ENCODE measurements at regions not wholly inside any gene's neighbourhood (a gene's known extent, or its start where the extent isn't known, plus 50 kb on each side); places are given as distances from the start of the nearest gene placed in this dataset.

DNA sequence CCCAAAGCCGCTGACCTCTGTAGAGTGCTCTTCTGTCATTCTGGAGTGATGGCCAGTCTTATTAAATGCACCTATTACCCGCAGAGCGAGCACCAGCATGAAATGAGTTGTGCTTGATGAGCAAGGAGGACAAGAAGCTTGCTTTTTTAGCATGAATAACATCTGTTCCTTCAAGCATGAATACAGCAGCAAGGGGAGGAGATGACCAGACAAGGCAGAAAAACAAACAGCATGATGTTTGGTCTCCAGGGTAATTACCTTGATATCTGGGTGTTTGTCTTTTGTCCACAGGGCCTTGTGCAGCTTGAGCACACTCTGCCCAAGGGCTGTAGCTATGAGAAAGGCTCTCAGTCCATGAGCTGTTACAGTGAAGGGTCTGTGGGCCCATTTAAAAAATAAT is 324.8 kb upstream of the DDX53 start:
- DNase-seq = no peak

DNA sequence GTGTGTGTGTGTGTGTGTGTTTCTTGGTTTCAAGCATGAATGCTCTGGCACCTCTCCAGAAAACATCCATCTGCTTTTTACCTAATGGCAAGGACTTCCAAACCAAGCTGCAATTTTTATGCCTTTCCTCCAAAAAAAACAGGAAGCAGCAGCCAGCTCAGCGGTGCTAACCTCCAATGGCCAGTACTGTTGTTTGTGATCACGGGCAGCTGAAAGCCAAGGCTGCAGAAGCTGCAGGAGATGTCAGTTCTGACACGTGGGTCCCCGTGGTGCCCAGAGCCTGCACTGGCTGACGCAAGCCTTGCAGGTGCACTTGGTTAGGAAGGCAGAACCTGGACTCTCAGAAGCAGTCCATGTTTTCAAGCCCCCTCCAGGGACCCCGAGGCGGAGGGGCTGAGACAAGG is 313.6 kb upstream of the DDX53 start:
- no peak for DNase-seq

DNA sequence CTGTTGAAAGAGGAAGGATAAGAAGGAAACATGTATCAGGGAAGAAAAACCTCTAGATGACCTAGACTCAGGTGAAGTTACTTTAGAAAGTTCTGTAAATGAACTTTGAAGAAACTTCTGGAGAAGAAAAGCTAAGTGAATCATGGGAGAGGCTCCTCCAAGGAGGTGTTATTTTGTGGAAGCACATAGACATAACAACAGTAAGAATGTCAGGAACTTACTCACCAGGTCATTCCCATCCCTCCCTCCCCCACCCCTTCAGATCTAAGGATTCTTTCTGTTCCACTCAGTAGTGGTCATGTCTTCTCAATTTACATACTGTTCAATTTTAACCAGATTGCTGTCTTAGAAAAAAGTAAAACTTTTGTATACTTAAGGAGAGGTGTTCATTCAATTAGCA is 310.5 kb upstream of the DDX53 start:
- DNase-seq = no peak

DNA sequence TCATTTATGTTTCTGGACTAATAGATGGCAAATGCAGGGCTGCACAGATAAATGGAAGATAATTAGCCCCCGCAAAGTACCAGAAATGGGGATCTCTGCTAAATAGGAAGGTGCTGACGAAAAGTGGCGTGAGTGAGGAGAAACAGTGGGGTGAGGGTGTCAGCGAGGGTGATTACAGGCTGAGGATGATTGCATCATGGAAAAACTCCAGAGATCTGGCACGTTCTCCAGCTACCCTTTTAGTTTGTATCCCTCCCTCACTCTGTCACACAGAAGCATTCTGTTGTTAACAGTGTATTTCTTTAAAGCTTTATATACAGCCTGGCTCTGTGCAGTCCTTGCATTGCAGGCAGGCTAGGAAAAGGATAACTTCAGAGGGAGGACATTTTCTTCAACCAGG is 309.6 kb upstream of the DDX53 start:
- no peak for DNase-seq

DNA sequence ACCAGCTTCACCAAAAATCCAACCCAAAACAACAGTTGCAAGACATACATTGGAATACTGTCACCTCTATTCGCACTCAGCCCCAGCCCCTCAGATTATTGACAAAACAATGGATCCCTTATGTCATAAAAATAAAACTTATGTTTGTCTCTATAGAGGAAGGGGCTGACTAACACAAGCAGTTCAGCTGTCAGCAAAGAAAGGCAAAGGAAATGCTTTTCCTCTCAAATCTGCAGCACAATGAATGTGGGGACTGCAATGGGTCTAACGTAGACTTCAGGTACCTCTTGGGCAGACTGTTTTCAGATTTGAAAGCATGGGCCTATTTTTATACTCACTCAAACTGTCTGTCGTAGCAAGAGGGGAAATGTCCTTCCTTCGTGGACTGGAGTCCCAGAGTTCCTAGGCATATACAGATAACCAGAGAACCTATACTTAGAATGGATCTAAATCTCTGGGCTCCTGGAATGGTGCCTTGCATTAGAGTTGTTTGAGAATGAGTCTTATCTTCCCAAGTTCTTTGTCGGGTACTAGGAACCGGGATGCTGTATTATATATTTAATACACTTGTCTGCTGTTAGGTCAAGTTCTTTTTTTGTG is 307.7 kb upstream of the DDX53 start:
- DNase-seq = no peak

DNA sequence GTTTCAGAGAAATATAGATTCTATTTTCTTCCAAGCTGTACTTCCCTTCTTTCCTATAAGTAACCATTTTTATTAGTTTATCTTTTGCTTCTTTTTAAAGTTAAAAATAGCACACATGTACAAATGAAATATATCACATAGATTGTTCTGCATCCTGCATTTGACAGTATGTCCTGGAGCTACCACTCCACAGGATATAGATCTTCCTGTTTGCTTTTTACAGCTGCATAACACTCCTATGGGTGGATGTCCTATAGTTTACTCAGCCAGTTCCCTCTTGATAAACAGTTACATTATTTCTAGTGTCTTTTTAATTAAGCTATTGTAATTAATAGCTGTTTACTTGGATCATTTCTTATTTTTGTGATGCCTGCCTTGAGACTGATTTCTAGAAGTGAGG is 301.6 kb upstream of the DDX53 start:
- DNase-seq = no peak

DNA sequence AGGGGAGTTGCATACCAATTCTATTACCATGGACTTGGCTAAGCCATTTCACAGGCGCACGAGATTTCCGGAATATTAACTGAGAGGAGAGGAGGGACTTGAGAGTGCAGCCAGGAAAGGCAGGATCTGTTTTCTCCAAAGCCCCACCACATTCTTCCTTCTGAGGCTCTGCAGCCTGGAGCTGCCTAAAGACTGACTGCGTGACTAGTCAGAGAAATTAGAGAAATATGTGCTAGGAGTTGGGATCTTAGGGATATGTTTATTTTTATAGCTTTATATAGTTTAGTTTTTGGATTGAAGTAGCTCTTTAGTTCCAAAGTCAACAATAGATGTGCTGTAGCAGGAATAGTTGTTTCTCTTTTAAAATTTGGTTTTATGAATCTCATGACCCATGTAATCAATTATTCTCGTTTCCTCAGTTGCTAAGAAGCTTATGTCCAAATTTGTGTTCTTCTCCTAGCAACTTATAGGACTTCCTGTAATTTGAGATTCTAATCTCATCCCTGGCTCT is 300.1 kb upstream of the DDX53 start:
- no peak for DNase-seq

DNA sequence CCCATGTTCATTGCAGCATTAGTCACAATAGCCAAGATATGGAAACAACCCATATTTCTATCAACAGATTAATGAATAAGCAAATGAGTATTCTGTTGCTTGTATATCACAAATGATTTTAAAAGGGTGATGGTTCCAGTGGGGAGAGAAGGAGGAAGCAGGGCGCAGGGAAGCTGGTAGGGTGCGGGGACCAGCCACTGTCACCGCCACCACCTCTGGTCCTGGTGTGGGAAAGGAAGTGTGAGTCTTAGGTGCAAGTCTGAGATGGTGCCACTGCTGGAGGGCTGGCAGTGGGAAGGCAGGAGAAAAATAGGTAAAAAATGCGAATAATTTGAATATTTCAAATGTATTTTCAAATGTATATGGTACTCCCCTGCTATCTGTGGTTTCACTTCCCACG is 286.8 kb upstream of the DDX53 start:
- DNase-seq = no peak

DNA sequence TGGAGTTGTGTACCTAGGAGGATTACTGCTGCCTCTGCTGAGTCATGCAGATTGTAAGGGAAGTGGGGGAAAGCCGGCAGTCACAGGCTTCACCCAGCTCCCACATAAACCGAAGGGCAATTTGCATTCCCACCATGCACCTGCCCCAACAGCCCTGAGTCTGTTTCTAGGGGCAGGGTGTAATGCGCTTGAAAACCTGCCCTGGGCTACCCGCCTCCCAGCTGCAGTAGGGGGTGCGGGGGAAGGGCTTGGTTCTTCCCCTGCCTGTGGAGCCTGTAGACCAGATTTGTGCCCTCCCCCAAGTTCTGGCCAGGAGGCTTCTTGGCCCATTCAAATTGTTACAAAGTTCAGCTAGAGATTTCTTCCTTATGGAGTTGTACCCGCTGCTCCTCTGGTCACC is 269.2 kb upstream of the DDX53 start:
- no peak for DNase-seq

DNA sequence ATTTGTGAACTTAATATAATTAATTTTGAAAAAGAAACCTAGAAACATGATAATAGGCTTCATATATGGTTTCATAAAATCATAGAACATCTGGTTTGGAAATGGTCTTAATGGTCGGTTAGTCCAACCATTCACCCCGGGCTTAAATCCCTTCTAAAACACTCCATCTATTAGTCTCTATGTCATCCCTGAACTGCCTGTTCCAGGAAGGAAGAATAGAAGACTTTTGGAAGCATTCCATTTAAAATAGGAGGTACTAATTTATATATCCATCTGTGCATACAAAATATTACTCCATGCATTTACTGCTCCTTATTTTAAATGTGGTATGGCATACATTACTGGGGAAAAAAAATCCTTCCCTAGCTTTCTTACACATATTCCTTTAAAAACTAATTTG is 262.2 kb upstream of the DDX53 start:
- DNase-seq = no peak

DNA sequence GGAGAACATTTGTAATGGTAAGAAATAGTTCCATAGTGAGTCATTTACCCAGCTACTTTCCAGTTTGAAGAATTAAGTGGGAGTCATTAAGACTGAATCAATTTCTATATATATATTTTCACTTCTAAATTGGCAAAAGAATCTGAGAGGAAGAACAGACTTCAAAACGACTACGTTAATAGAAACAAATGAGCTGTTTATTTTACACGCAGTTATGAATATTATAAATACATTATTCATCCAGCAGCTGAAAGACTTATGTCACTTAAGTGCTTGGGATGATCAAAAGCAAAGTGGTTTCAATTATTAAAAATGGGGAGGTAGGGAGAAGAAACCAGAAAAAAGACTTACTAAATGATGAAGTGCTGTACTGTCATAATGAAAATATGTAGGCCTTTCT is 260.5 kb upstream of the DDX53 start:
- no peak for DNase-seq

DNA sequence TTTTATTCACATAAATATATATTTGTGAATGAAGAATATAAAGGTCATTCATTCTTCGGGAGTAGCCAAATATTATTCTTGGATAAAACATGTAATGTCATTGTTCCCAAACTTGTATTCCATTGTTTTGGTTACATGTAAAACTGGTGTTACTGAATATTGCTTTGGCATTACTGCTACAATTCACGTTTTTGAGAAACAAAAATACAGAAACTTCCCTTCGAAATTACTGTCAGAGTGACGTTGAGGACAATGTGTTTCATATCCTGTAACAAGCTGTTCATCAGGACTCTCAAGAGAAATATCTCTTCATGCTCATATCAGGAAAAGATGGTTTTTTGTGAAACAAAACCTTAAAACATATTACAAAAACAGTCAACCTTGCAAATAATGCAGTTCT is 258.9 kb upstream of the DDX53 start:
- DNase-seq = no peak

DNA sequence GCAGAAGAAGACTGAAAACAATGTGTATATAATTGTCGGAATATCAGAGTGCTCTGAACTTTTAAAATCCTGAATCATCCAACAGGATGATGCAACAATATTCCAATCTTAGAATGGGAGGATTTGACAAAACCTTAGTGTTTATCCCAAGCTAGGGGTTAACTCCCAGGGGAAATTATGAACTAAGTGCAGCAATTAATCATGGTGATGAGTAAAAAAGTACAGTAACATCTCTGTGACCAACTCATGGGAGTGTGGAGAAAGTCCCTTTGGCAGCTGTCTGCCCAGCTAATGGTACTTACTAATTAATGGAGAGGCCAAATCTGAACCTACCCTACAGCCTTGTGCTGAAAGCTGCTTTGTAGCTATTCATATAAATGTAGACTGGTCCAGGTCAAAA is 257.6 kb upstream of the DDX53 start:
- no peak for DNase-seq

DNA sequence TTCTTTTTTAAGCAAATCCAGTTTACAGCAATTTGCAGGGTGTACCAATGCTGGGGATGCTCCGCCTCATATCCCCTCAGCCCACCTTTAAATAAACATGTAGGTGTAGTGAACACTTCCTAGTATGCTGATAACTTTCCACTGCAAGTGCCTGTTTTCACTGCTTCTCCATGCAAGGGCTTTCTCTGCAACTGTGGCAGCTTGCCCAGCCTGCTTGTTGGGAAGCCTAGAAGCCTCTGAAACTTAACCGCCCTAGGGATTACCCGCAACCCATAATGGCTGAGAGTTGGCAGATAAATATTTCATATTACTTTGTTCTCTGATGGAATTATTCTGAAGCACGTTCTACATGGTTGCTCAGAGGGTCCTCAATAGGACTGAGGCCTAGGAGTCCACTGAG is 253.7 kb upstream of the DDX53 start:
- DNase-seq = no peak

DNA sequence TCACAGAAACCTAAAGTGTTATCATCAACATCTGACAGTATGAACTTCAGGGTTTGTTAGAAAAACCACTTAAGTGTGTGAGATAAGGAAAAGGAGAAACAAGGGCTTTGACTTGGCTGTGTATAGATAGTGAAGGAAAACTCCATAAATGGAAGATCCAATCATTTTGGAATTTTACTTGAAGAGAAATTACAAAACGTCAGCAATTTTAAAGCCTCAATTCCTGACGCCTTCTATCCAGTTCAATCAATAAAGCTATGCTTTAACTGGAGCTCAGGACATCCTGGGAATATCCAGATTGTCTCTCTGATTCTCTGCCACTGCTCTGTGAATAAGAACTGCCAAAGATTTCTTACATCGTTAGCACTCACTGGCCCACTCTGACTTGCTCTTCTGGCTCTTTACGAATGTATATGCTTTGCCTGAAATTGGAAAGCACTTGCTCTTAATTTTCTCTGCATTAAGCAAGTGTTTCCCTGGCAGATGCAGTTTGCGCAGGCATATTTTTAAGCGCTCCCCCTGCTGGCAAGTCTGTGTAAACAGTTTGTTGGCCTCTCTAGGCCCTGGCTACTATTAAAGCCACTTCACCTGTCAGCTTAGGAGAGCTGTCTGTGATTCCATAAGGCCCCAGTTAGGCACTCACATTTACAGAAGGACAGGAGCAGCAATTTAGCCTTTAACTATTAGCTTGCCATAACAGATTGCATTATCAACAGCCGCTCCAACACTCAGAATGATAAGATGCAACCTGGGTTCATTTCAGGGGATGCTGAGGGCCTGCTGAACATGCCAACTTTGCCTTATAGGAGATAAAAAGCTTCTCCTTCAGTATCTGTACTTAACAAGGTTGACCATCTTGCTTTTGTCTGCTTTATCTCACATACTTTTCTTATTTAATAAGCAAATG is 251.4 kb upstream of the DDX53 start:
- peak; percentile 42 for DNase-seq

DNA sequence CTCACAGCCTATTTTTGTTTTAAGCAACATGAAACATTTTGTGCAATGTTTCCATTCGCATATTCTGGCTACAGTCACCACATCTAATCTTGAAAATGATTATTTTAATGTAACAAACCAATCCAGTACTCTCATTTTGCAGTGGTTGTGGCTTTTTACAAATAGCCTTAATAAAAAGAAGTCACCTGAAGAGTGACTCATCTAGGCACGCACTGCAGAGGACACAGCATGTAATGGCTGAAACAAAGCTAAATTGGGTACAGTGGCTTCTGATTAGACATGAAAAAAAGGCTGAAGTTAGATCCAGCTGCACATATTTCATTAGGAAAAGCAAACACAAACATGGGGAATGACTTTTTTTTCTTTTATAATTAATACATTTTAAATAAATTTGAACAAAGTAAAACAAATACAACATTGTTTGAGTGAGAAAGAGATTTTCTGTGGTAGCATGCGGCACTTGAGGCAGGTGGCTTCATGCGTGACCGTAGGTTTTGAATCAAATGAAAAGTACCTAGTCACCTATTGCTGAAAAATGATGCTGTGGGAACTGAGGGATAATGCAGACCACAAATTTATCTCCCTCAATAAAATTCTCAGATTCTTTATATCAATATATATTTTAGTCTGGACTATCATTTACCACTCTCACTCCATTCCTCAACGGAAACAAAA is 240.8 kb upstream of the DDX53 start:
- DNase-seq = no peak

DNA sequence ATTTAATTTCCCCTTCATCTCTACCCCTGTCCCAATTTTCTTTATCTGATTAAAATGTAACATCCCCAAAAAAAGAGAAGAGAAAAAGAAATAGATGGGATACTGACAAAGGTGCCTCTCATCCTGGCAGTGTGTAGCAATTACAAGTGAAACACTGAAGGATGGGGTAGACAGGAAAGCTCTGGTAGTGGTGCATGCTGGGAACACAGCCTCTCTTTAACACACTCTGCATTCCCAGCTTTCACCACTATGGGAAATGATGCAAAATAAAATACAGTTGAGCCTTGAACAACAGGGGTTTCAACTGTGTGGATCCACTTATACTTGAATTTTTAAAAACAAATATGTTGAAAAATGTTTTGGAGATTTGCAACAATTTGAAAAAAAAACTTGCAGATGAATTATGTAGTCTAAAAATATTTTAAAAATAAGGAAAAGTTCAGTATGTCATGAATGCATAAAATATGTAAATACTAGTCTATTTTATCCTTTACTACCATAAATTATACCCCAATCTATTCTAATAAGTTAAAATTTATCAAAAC is 239.2 kb upstream of the DDX53 start:
- no peak for DNase-seq

DNA sequence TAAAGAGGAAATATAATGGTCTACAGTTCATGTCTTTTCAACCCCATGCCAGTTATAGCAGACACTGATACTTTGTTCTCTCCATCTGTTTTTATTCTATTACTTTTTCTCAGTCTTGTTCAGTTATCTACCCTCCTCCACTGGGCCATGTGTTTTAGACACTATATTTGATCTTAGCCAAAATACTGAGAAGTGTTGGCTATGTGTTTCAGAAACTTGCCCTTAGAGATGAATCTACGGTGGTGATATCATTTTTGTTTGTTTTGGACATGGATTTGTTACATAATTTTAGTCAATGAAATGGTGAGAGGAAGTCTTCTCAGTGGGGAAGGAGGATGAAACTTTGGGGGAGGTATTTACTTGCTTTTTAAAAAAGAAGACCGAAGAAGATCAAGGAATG is 211.5 kb upstream of the DDX53 start:
- DNase-seq = no peak

DNA sequence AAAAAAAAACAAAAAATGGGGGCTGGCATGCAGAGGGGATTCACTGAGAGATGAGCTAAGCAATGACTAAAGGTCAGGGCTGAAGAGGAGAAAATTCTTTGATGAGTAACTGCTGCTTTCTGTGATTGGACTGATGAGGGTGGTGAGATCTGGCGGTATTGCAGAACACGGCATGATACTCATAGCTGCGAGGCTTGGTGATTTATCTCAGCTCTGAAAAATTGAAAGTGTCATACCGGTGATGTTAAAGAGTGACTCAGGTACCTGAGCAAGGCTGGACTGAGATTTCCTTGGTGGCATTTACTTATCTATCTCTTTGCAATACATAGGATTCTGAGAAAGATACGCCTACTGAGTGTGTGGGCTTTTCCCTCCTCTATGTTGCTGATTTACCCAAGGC is 204.1 kb upstream of the DDX53 start:
- DNase-seq = no peak

DNA sequence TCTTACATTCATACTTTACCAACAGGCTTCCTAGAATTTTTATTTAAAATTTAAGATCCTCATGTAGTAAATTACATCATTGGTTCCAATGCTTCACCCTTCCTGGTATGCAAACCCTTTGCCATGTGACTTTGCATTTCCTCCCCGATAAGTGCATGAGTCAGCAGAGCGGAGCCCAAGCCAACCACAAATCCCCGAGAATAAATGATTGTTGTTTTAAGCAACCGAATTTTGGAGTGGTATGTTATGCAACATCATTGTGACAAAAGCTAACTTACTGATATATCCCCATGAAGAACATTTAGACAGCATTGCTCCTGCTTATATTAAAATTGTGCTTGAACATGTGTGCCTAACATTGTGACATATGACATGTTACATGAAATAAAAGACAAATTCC is 199.4 kb upstream of the DDX53 start:
- DNase-seq = no peak

DNA sequence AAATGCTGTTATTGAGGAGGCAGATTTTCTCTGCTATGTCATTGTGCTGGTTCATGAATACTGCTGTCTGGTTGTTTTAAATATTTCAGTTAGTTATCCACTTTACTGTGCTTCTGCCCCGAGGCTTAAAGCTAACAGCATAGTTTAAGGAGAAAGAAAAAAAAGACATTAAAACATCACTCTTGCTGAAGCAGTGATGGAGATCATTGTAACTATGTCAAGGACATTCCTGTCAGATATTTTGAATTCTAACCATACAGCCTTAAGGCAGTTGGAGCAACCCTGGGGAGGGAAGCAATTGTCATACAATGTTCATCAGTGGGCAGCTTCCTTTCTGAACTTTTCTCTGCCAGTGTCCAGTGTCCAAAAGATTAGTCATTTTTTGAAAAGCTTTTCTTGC is 199.0 kb upstream of the DDX53 start:
- no peak for DNase-seq

DNA sequence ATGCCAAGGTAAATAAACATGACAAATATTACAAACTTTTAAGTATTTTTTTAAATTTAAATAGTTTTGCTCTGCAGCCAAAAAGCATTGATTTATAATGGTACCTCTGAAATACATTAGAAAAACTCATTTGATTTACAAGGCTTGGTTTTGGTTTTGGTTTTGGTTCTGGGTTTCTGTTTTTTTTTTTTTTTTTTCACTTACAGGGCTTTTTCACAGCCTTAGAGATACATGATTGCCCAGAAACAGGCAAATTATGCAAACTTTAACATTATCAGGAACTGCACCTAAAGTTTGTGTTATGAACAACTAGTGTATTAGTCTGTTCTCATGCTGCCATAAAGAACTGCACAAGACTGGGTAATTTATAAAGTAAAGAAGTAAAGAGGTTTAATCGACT is 196.4 kb upstream of the DDX53 start:
- DNase-seq = no peak

DNA sequence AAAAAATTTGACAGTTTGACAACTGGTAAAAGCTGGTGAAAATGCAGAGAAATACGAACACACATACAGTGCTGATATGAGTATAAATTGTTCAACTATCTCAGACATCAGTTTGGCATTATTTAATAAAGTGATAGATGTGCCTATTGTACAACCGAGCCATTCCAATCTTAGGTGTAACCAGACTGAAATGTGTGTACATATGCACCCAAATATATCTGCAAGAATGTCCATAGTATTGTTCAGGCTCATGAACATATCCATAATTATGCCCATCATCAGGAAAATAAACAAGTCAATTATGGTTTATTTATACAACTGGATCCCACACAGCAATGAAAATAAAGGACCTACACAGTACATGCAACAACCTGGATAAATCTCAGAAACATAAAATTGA is 188.9 kb upstream of the DDX53 start:
- DNase-seq = no peak

DNA sequence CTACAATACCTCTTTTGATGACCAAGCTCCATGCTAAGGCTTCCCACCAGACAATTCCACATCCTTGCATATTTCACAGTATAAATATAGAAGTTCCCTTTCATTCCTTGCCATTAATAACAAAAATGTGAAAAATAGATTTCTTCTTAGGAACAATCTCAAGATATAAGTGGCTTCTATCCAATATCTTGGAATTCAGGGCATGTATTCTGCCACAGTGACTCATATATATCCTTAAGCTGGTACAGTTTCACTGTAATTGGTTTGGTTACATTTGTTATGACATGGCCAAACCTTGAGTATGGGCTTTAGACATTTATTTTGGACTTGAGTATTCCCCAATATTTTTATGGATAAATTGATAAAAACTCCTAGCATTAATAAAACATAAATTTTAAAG is 181.7 kb upstream of the DDX53 start:
- no peak for DNase-seq
